ENCODE measurements at regions not wholly inside any gene's neighbourhood (a gene's known extent, or its start where the extent isn't known, plus 50 kb on each side); places are given as distances from the start of the nearest gene placed in this dataset.

DNA sequence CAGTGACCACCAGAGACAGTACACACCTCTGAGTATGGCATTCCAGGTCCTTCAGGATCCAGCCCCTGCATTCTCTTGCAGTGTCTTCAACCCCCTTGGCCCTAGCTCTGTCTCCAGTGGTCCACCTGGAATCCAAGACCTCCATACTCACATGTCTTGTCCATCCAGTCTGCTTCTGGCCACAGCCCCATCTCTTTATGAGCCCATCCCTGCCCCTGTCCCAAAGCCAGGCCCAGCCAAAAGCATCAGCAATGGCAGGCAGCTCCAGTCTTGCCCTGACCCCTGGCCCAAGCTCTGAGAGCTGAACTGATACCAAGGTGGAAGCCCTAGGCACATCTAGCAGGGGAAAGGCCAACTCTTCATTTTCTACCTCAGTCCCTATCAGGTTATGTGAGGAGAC lies 119.6 kb upstream of the PTPRT start:
- no peak for DNase-seq (ENCODE audit: low read depth in 2 of 2)

DNA sequence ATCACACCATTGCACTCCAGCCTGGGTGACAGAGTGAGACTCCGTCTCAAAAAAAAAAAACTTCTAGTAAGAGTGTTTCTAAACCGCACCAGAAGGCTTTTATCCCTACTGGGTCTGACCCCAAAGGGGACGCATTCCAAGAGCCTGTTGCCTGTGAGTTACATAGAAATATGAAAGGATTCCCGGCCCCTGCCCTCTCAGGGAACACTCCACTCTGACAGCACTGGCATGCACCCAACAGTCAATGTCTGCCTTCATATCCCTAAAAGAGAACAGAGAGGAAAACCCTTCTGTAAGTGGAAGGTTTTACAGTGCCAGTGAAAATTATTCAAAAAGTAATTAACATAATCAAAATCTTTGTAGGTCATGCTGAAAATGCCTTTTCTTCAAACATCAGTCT lies 117.1 kb upstream of the PTPRT start:
- no peak for DNase-seq (ENCODE audit: low read depth in 2 of 2)

DNA sequence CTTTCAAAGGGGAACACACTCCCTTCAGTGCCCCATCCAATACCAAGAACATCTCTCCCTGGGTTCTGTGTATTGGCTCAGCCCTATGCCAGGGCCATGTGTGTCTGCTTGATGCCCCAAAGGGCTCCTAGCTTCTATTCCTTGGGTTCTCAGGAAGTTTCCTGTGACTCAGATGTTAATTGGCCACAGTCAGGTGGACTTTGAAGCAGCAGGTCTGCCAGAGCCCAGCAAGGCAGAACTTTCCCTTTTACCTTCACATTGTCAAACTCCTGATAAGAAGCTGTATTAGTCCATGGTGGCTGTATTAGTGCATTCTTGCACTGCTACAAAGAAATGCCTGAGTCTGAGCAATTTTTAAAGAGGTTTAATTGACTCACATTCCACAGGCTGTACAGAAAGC lies 116.0 kb upstream of the PTPRT start:
- DNase-seq (ENCODE audit: low read depth in 2 of 2), result no peak

DNA sequence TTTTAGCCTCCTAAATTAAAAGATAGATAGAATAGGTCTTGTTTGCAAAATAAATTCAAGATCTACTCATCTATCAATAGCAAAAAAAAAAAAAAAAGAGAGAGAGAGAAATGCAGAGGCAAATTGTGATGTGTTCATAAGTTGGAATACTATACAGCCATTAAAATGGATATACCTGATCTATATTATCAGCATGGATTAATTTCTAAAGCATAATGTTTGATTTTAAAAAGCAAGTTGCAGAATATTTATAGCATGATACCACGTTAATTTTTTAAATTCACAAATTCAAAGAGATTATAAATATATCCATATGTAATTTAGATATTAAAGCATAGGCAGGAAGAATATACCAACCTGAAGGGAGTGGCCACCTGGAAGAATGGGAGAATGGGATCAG lies 114.9 kb upstream of the PTPRT start:
- no peak for DNase-seq (ENCODE audit: low read depth in 2 of 2)

DNA sequence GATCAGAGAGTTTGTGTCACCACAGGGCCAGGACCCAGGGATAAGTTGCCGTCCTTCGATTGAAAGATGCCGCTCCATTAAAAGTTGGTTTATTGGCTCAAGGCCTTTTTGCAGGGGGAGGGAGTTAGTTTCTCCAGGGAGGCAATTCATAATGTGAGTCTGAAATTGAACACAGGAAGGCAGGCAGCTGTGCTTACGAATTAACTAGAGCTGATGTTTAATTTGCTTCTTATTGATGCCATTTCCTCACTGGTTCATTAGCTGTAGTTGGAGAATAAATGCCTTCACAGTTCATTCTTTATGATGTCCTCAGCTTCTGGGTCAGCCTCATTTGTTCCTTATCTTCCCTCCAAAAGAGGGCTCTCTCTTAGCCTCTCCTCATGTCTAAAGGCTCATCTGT lies 113.2 kb upstream of the PTPRT start:
- no peak for DNase-seq (ENCODE audit: low read depth in 2 of 2)

DNA sequence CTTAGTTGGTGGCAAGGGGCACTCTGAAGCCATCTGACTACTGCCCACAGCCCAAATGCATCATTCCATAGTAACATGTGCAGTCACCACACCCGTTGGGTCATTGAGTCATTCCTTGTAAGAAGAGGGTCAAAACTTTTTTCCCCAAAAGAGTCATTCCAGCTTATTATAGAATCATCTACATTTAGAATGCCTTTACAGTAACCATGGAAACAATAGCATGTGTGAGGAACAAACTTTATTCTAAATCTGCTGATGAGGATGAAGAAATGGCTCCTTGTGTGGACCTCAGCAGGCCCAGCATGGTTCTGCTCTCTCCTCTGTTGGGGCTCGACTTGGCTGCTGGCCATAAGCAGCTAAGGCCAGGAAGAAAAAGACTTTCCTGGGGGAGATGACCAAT lies 111.2 kb upstream of the PTPRT start:
- DNase-seq (ENCODE audit: low read depth in 2 of 2), result no peak

DNA sequence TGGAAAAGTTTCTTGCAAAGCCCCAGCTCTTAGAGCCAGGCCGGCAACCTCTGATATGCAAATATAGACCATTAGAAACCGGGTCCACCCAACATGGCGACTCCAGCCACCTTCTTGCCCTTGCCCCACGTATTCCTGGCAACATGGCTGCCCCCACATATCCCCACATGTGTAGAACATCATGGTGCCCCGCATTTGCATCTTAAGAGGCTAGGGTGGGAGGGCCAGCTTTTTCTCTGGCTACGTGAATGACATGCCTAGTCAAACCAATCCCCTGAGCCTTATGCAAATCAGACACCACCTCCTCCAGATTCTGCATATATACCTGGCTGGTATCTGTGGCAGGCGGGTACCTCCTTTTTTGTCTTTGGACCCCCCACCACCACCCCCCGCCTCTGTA lies 106.1 kb upstream of the PTPRT start:
- DNase-seq (ENCODE audit: low read depth in 2 of 2), result no peak

DNA sequence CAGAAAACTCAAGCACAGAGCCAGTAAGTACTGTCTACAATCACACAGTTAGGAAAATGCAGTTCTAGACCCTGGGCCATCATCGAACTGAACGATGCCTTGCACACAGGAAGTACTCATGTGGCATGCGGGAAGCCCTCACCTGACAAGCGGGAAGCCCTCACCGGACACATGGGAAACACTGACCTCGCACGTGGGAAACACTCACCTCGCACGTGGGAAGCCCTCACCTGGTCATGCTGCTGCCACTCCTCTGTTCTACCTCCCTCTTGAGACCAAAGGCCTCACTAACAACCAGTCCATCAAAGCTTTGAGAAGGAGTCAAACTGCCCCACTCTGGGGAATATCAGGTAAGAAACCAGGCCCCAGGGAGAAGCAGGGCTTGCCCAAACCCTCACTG lies 105.6 kb upstream of the PTPRT start:
- no peak for DNase-seq (ENCODE audit: low read depth in 2 of 2)

DNA sequence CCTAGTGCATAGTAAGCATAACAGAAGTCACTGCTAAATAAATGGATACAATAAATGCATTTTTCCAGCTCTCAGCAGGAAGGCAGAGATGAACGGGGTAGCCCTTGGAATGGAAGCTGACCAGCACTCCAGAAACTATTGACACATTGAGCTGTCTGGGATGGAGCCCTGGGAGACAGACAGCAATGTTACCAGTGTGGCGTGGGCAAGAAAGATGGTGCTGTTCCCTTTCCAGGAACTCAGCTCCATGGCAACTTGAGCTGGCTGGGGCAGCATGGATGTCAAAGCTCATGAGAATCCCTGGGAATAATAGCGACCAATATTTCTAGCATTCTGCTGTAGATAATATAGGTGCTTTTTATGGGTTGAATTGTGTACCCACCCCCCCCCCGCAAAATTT lies 104.3 kb upstream of the PTPRT start:
- DNase-seq (ENCODE audit: low read depth in 2 of 2), result no peak

DNA sequence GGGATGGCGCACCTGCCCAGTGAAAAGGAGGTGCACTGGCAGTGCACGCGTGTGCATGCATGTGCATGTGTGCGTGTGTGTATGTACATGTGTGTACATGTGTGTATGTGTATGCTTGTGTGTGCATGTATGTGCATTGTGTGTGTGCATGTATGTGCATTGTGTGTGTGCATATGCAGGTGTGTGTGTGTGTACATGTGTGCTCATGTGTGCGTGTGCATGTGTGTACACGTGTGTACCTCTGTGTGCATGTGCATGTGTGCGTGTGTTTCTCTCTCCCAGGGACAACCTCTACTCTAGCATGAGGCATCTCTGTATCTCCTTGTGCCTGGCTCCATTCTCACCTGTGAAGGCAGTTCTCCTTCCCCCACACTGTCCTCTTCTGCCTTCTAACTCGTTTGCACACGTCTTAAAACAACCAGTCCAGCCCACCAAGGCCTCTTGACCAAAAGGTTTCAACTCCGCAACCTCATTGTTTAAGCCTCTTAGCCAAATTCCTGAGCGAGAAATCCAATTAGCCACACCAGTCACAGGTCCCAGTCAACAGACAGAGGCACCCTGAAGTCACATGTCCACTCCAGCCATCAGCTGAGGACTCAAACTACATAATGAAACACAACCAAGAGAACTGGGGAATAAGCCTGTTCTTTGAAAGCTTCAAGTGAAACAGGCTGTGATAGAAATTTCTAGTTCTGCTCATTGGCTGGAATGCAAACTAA lies 103.5 kb upstream of the PTPRT start:
- no peak for DNase-seq (ENCODE audit: low read depth in 2 of 2)

GRCh38 chr20:43292222-43292621 lies 102.5 kb upstream of the PTPRT start:
- DNase-seq (ENCODE audit: low read depth in 2 of 2), result no peak

GRCh38 chr20:43287637-43288036 lies 97.9 kb upstream of the PTPRT start:
- no peak for DNase-seq (ENCODE audit: low read depth in 2 of 2)

- DNase-seq (ENCODE audit: low read depth in 2 of 2), result no peak
These were observed 95.5 kb upstream of the PTPRT start for GRCh38 chr20:43285170-43285569.

DNA sequence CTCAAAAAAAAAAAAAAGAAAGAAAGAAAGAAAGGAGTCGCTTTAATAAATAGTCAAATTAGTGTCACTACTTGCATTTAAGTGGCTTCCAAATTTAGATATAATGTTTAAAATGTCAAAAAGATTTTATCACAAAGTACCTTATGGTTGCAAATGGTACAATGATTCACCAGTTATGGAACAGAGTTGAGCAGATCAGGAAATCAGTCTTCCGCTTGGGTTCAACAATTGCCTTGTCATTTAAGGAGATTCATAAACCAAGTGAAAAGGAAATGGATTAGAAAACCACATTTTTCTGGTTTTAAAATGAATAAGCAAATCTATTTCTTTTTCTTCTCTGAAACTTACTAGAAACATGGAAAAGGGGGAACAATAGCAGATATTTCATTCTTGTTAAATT lies 94.8 kb upstream of the PTPRT start:
- DNase-seq (ENCODE audit: low read depth in 2 of 2), result no peak

DNA sequence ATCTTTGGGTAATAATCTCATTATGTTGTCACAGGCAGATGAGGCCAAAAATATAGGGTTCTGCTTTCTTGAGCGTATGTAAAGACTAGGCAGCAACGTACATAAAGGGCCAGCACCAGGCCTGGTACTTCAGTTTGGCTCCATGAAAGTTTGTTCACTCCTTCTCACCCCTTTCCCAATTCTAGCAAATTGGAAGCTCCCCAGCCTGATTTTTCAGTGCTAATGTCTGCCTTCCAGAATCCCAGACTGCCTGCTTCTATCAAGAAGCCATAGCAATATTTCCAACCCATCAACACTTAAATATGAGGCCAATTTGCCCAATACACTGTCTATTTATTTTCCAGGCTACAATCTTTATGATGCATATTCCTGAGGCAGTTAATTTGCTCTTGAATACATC lies 93.4 kb upstream of the PTPRT start:
- DNase-seq (ENCODE audit: low read depth in 2 of 2), result no peak

DNA sequence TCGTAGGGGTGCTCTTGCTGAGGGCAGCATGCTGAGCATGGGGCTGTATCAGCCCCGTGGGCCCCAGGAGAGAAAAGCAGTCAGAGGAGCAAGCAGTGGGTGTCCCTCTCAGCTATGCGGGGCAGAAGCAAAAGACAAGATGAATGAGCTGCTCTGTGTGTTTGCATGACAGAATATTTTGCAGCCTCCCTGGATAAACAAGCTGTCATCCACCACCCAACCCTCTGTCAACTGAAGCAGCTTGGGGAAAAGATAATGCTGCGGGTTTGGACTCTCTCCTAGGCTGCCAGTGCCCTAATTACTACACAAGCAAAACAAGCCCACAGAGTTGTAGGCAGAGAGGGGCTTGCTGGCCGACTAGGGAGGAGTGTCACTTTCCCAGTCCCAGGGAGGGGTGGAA lies 82.3 kb upstream of the PTPRT start:
- no peak for DNase-seq (ENCODE audit: low read depth in 2 of 2)

DNA sequence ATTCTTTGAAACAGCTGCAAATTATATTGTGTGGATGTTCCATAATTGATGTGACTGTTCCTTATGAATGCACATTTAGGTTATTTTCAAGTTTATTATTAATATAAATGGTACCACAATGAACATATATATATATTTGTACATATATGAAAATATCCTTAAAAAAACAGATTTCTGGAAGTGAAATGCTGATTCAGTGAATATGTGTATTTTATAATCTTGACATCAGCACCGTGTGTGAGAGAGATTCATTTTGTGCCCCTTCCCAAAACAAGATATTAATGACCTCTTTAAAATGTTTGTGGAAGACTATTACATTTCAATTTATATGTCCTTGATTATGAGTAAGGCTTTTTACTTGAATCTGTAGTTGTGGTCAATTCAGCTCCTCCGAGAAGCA lies 75.7 kb upstream of the PTPRT start:
- DNase-seq (ENCODE audit: low read depth in 2 of 2), result no peak

- DNase-seq (ENCODE audit: low read depth in 2 of 2), result no peak
These were observed 73.5 kb upstream of the PTPRT start for GRCh38 chr20:43263226-43263625.

DNA sequence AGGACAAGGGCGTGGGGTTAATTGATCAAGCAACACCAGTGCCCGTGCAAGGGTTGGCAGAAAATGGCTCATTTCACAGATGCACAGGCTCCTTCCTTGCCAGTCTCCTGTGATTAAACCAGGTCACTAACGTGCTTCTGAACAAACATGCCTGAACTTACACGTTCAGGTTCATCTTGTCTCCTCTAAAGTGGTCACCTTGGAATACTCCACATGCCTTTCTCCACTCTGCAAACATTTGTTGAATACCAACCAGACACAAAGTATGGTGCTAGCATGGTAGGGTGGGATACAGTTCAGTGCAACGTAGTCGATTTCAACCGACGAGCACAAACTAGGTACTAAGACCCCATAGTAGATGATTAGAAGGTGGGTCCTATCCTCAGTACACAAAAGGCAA lies 72.6 kb upstream of the PTPRT start:
- no peak for DNase-seq (ENCODE audit: low read depth in 2 of 2)

GRCh38 chr20:43255877-43256276 lies 66.2 kb upstream of the PTPRT start:
- DNase-seq (ENCODE audit: low read depth in 2 of 2), result no peak

- no peak for DNase-seq (ENCODE audit: low read depth in 2 of 2)
These were observed 63.1 kb upstream of the PTPRT start for GRCh38 chr20:43252761-43253160.

DNA sequence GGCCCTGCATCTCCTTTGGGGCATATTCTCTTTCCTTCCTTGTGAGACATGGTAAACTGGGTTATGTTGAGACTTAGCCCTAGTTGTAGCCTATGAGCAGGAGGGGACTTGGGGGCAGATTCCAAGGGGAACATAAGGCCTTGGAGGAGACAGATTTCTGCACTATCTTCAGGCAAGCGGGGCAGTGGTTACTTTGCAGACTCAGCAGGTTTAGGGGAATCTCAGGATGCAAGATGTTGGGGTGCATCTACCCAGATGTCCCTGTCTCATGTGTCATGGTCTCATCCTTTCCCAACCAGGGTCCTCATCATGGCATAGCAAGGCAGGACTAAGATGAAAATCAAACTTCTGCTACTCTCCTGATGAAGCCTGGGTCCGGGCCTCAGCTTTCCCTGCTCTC lies 58.6 kb upstream of the PTPRT start:
- no peak for DNase-seq (ENCODE audit: low read depth in 2 of 2)

- DNase-seq (ENCODE audit: low read depth in 2 of 2), result no peak
These were observed 57.7 kb upstream of the PTPRT start for GRCh38 chr20:43247361-43247760.

GRCh38 chr20:43244647-43245046 lies 54.9 kb upstream of the PTPRT start:
- no peak for DNase-seq (ENCODE audit: low read depth in 2 of 2)

Measured in dermis microvascular lymphatic vessel endothelial cell (primary cell).